Osteocyte (in vitro differentiated cells): ENCODE measurements at regions not wholly inside any gene's neighbourhood (a gene's known extent, or its start where the extent isn't known, plus 50 kb on each side); places are given as distances from the start of the nearest gene placed in this dataset.

Experiments used
- DNase-seq: peaks from one replicate; pipeline ENCODE4 v3.0.0; 2021; ENCODE audit warnings: mixed read lengths; ENCODE audit not compliant: unreplicated experiment; ENCODE audit errors: extremely low spot score
- H3K27ac Mint-ChIP-seq: one replicate; pipeline ENCODE4 v1.8.0; 2021; ENCODE audit warnings: mild to moderate bottlenecking, mixed read lengths; ENCODE audit not compliant: unreplicated experiment
- H3K27me3 Mint-ChIP-seq: one replicate; pipeline ENCODE4 v1.8.0; 2021; ENCODE audit warnings: mixed read lengths; ENCODE audit not compliant: unreplicated experiment
- H3K36me3 Mint-ChIP-seq: one replicate; pipeline ENCODE4 v1.8.0; 2021; ENCODE audit warnings: mixed read lengths; ENCODE audit not compliant: unreplicated experiment
- H3K4me1 Mint-ChIP-seq: one replicate; pipeline ENCODE4 v1.8.0; 2021; ENCODE audit warnings: mixed read lengths; ENCODE audit not compliant: unreplicated experiment
- H3K4me3 Mint-ChIP-seq: one replicate; pipeline ENCODE4 v1.8.0; 2021; ENCODE audit warnings: mild to moderate bottlenecking, moderate library complexity, mixed read lengths; ENCODE audit not compliant: unreplicated experiment
- H3K9me3 Mint-ChIP-seq: one replicate; pipeline ENCODE4 v1.8.0; 2021; ENCODE audit warnings: mixed read lengths; ENCODE audit not compliant: unreplicated experiment
- CTCF ChIP-seq: fragments of 200-600 bp; sonication (generic); IDR thresholded peaks from 2 replicates; pipeline ENCODE4 v1.5.0; 2021; ENCODE audit warnings: antibody characterized with exemption, mild to moderate bottlenecking, moderate library complexity

- Mint-ChIP-seq H3K36me3 (no peaks in the 10 kb centered on the region), H3K27ac (peak overlapping the region; percentile 72), H3K27me3 (no peaks in the 10 kb centered on the region), H3K9me3 (peaks cover 4% of the 10 kb centered on the region), H3K4me3 (no peak overlapping the region), H3K4me1 (peaks cover 32% of the 10 kb centered on the region)
- TF ChIP-seq CTCF, result no peak
- DNase-seq, result no peak
Observed at GRCh38 chr10:36669615-36670352, 455.6 kb upstream of the ANKRD30A start.

- H3K4me3 Mint-ChIP-seq, result no peak overlapping the region
- H3K27me3 Mint-ChIP-seq, result no peaks in the 10 kb centered on the region
- no peaks in the 10 kb centered on the region for H3K36me3 Mint-ChIP-seq
- DNase-seq, result no peak
- H3K4me1 Mint-ChIP-seq, result peaks cover 18% of the 10 kb centered on the region
- peaks cover 11% of the 10 kb centered on the region for H3K9me3 Mint-ChIP-seq
- TF ChIP-seq CTCF, result no peak
- no peak overlapping the region for H3K27ac Mint-ChIP-seq
Observed at GRCh38 chr10:36666451-36666850, 458.9 kb upstream of the ANKRD30A start.

- DNase-seq, result no peak
- no peak overlapping the region for H3K27ac Mint-ChIP-seq
- no peaks in the 10 kb centered on the region for H3K4me1 Mint-ChIP-seq
- H3K4me3 Mint-ChIP-seq, result no peak overlapping the region
- H3K36me3 Mint-ChIP-seq, result no peaks in the 10 kb centered on the region
- no peak for TF ChIP-seq CTCF
- no peaks in the 10 kb centered on the region for H3K27me3 Mint-ChIP-seq
- peaks cover 11% of the 10 kb centered on the region for H3K9me3 Mint-ChIP-seq
Observed at GRCh38 chr10:36662571-36662970, 462.8 kb upstream of the ANKRD30A start.

- peaks cover 6% of the 10 kb centered on the region for H3K4me1 Mint-ChIP-seq
- H3K4me3 Mint-ChIP-seq, result no peak overlapping the region
- no peaks in the 10 kb centered on the region for H3K36me3 Mint-ChIP-seq
- no peak for DNase-seq
- H3K27me3 Mint-ChIP-seq, result no peaks in the 10 kb centered on the region
- H3K9me3 Mint-ChIP-seq, result peaks cover 13% of the 10 kb centered on the region
- no peak for TF ChIP-seq CTCF
- no peak overlapping the region for H3K27ac Mint-ChIP-seq
Observed at GRCh38 chr10:36650274-36650673, 475.1 kb upstream of the ANKRD30A start.

- Mint-ChIP-seq H3K4me1 (peaks cover 6% of the 10 kb centered on the region), H3K4me3 (no peak overlapping the region), H3K36me3 (no peaks in the 10 kb centered on the region), H3K27me3 (no peaks in the 10 kb centered on the region), H3K9me3 (peaks cover 13% of the 10 kb centered on the region), H3K27ac (no peak overlapping the region)
- no peak for TF ChIP-seq CTCF
- no peak for DNase-seq
Observed at GRCh38 chr10:36647540-36647939, 477.9 kb upstream of the ANKRD30A start.
